H7 (cell line): ENCODE measurements at regions not wholly inside any gene's neighbourhood (a gene's known extent, or its start where the extent isn't known, plus 50 kb on each side); places are given as distances from the start of the nearest gene placed in this dataset.

ENCODE experiments used
- DNase-seq: peaks from one replicate; pipeline ENCODE4 v3.0.0; 2012
- H3K27me3 ChIP-seq: 2 replicates; pipeline ENCODE4 v1.6.0; 2011; ENCODE audit warnings: mild to moderate bottlenecking, low read length; ENCODE audit not compliant: control insufficient read depth, insufficient read depth
- H3K36me3 ChIP-seq: replicated peaks from 2 replicates; pipeline ENCODE4 v1.5.1; 2011; ENCODE audit warnings: low read length; ENCODE audit not compliant: control insufficient read depth, insufficient read depth
- H3K4me3 ChIP-seq: 2 replicates; pipeline ENCODE4 v1.5.1; 2011; ENCODE audit warnings: low read depth, mild to moderate bottlenecking, control low read depth, low read length, moderate library complexity; ENCODE audit not compliant: insufficient read depth

- Histone ChIP-seq H3K27me3 (no peaks in the 10 kb centered on the region; the same call in 1 of the 2 replicates), H3K4me3 (no peak overlapping the region), H3K36me3 (no peaks in the 10 kb centered on the region)
- no peak for DNase-seq
Measured at GRCh38 chr18:10135302-10135926, 221.6 kb downstream of the VAPA start.

- Histone ChIP-seq H3K4me3 (no peak overlapping the region), H3K36me3 (no peaks in the 10 kb centered on the region), H3K27me3 (no peaks in the 10 kb centered on the region)
- DNase-seq = no peak
Measured at GRCh38 chr18:10138719-10139118, 224.9 kb downstream of the VAPA start.

GRCh38 chr18:10139783-10140410 is 226.1 kb downstream of the VAPA start:
- no peaks in the 10 kb centered on the region for H3K36me3 ChIP-seq
- H3K27me3 ChIP-seq = no peaks in the 10 kb centered on the region
- H3K4me3 ChIP-seq = no peak overlapping the region
- DNase-seq = no peak

- no peak for DNase-seq
- no peaks in the 10 kb centered on the region for H3K36me3 ChIP-seq
- no peak overlapping the region for H3K4me3 ChIP-seq
- no peaks in the 10 kb centered on the region for H3K27me3 ChIP-seq
Measured at GRCh38 chr18:10140461-10141282, 226.9 kb downstream of the VAPA start.

GRCh38 chr18:10141559-10141958 is 227.7 kb downstream of the VAPA start:
- Histone ChIP-seq H3K36me3 (no peaks in the 10 kb centered on the region), H3K27me3 (no peaks in the 10 kb centered on the region), H3K4me3 (no peak overlapping the region)
- no peak for DNase-seq

GRCh38 chr18:10142056-10142455 is 228.2 kb downstream of the VAPA start:
- Histone ChIP-seq H3K4me3 (no peak overlapping the region), H3K36me3 (no peaks in the 10 kb centered on the region), H3K27me3 (no peaks in the 10 kb centered on the region)
- no peak for DNase-seq

GRCh38 chr18:10142496-10143160 is 228.8 kb downstream of the VAPA start:
- no peak overlapping the region for H3K4me3 ChIP-seq
- H3K36me3 ChIP-seq = no peaks in the 10 kb centered on the region
- no peaks in the 10 kb centered on the region for H3K27me3 ChIP-seq
- no peak for DNase-seq

GRCh38 chr18:10143596-10143995 is 229.8 kb downstream of the VAPA start:
- DNase-seq = no peak
- H3K27me3 ChIP-seq = no peaks in the 10 kb centered on the region

GRCh38 chr18:10145546-10145945 is 231.7 kb downstream of the VAPA start:
- H3K27me3 ChIP-seq = no peaks in the 10 kb centered on the region
- H3K36me3 ChIP-seq = no peaks in the 10 kb centered on the region
- DNase-seq = no peak
- H3K4me3 ChIP-seq = no peak overlapping the region

More at GRCh38 chr18:10143596-10143995, 229.8 kb downstream of the VAPA start:
- H3K4me3 ChIP-seq = no peak overlapping the region
- no peaks in the 10 kb centered on the region for H3K36me3 ChIP-seq

- no peak overlapping the region for H3K4me3 ChIP-seq
- no peak for DNase-seq
- no peaks in the 10 kb centered on the region for H3K27me3 ChIP-seq
- no peaks in the 10 kb centered on the region for H3K36me3 ChIP-seq
Measured at GRCh38 chr18:10147226-10147625, 233.4 kb downstream of the VAPA start.

GRCh38 chr18:10147752-10148151 is 233.9 kb downstream of the VAPA start:
- no peak for DNase-seq
- no peak overlapping the region for H3K4me3 ChIP-seq
- no peaks in the 10 kb centered on the region for H3K27me3 ChIP-seq
- H3K36me3 ChIP-seq = no peaks in the 10 kb centered on the region

GRCh38 chr18:10148189-10148929 is 234.5 kb downstream of the VAPA start:
- H3K36me3 ChIP-seq = no peaks in the 10 kb centered on the region
- DNase-seq = no peak
- H3K27me3 ChIP-seq = no peaks in the 10 kb centered on the region
- H3K4me3 ChIP-seq = no peak overlapping the region

GRCh38 chr18:10149768-10150556 is 236.1 kb downstream of the VAPA start:
- Histone ChIP-seq H3K36me3 (no peaks in the 10 kb centered on the region), H3K4me3 (no peak overlapping the region), H3K27me3 (no peaks in the 10 kb centered on the region)
- DNase-seq = no peak
